ENCODE measurements at regions not wholly inside any gene's neighbourhood (a gene's known extent, or its start where the extent isn't known, plus 50 kb on each side); places are given as distances from the start of the nearest gene placed in this dataset.
"Not testable (repeated sequence)": the region's sequence is repeated elsewhere in the genome, so short reads cannot be mapped to it uniquely, and the experiment has no call there.

DNA sequence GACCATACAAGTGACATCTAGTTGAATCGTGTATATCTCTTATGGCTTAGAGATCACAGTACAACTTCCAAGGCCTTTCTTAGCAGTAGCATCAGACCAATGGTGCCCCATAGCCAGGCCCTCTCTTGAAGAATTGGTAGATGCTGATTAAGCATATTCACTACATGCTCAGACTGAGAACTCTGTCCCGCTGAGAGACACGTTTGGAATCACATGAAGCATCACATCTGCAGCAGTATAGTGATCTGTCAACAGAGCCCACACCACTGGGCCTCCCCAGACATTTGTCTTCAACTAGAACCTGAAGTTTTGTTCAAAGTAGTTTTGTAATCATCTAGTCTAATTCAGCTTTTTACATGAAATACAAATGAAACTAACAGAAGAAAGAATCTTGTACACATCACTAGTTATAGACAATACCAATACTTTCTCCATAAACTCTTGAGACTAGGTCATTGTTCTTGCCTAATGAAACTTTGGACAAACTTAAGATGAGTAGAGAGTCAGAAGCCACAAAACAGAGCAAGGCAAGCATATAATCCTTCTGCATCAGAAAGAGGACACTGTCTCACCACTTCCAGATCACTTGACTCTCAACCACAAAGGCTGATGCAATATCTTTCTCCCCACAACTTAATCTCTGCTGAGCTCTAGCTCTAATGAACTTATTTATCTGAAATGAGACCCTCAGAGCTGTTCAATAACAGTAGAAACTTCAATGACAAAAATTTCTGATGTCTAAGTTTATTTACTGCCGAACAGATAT, 182.7 kb downstream of the TBX18 start:
- DNase-seq: no peak

- DNase-seq: no peak
Measured at GRCh38 chr6:84579404-84579803, 185.0 kb downstream of the TBX18 start.

DNA sequence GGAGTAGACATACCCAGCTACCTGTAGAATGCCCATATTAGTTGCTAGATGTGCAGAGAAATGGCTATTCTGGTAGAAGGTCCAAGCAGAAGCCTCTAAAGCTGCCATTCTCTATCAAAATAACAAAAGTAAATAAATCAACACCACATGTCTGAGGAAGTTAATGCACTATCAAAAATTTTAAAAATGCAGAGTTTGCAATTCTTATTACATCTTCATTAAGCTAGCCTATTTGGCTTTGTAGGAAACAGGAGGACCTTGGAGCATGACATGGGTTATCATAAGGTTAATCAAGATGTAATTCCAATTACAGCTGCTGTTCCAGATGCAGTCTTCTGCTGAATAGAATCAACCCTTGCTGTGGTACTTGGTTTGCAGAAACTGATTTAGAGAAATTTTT, 188.4 kb downstream of the TBX18 start:
- no peak for DNase-seq

GRCh38 chr6:84575264-84575663, 189.1 kb downstream of the TBX18 start:
- no peak for DNase-seq

DNA sequence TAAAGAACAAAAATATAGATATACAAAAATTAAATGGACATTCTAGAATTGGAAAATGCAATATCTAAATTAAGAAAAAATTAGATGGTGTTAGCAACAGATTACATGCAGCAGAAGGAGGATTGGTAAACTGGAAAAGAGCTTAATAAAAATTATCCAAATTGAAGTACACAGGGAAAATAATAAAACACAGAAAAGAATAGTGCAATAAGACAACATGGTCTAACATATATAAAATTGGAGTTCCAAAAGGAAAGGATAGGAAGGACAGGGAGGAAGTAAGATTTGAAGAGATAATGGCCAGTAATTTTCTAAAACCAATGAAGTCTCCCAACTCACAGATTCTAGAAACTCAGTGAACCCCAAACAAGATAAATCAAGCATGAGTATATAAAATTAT, 194.5 kb downstream of the TBX18 start:
- no peak for DNase-seq

GRCh38 chr6:84568971-84569370, 195.4 kb downstream of the TBX18 start:
- DNase-seq: no peak

GRCh38 chr6:84565718-84566117, 198.7 kb downstream of the TBX18 start:
- not testable (repeated sequence) for DNase-seq

DNA sequence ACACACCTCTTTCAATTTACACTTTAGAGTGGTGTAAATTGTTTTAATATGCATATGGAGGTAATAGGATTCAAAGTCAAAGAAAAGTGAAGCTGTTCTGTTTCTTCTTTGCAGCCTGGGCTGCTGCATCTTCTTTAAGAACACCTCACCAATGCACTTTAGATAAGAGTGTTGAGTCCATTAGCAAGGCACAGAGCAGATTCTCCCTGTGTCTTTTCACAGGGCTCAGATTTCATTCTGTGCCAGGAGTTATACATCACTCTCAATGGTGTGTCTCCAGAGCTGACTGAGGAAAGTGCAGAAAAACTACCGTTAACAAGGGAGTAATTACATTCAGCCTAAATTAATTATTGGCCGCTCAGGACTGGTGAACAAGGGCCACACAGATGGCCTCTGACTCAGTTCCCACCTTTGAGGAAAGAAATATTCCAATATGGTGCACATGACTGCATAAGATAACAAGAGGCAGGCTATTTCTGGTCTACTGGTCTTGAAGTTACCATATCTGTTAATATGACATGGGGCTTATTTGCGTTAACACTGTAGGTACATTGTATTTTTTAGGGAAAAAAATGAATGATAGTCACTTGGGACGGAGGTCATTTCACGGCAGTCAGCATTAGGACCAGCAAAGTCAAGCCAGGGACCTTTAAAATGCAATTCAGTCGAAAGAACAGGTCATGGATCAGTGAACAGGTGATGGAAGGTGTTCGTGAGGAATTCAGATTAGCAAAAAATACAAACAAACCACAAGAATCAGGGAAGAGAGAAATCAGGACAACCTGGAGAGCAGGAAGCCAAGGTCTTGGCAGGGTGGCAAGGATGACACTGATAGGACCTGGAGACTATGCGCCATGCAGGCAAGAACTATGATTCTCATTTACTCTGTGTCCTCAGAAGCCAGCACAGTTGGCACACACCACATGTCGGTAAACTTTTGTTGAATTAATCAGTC, 203.7 kb downstream of the TBX18 start:
- no peak for DNase-seq

GRCh38 chr6:84556541-84557335, 207.7 kb downstream of the TBX18 start:
- no peak for DNase-seq

GRCh38 chr6:84554706-84555105, 209.7 kb downstream of the TBX18 start:
- DNase-seq: no peak

GRCh38 chr6:84554074-84554473, 210.3 kb downstream of the TBX18 start:
- no peak for DNase-seq

GRCh38 chr6:84553527-84553926, 210.9 kb downstream of the TBX18 start:
- no peak for DNase-seq

DNA sequence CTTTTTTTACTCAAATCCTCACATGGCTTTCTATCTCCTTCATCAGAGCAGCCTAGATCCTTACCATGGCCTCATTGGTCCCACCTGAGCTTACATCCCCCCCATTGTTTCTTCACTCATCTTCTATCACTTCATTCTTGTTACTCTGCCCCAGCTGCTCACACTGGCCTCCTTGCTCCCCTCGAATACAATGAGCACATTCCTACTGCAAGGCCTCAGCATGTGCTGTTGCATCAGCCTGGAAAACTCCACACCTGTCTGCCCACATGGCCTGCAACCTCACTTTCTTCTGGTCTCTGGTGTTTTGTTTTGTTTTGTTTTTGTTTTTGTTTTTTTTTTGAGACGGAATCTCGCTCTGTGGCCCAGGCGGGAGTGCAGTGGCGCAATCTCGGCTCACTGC, 212.6 kb downstream of the TBX18 start:
- DNase-seq: no peak

DNA sequence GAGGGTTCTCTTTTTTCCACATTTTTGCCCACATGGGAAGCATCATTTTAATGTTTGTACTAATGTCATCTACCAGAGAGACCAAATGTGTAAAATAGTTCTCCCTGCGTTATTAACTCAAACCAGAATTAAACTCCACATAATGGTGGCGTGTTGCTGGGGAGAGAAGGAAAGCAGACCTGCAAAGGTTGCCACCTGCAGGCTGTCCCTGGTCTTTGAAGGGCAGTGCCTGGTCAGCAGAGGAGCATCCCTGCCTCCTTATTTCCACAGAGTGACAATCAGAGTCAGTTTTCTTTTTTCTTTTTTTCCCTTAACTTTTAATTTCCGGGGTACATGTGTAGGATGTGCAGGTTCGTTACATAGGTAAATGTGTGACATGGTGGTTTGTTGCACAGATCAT, 214.5 kb downstream of the TBX18 start:
- DNase-seq: no peak

DNA sequence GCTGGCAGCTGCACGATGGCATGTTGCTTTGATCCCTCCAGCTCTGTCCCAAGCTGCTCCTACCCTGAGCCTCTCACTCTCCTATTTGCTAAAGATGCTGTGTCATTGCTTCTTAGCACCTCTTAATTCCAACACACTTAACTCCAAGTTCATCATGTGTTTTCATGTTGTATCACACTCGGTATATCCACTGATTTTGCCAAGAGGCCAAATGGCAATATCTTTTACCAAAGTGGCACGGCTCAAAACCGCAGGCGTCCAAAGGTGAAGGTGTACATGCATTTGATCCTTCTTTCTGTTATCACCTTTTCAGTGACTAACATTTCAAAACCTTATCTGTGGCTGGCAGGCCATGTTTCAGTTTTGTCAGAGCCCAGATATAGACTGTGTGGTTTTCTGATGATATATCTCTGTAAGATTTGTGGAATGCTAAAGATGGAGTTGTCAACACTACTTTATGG, 217.0 kb downstream of the TBX18 start:
- DNase-seq: no peak

- DNase-seq: peak; percentile 6
Measured at GRCh38 chr6:84546427-84546914, 217.9 kb downstream of the TBX18 start.

DNA sequence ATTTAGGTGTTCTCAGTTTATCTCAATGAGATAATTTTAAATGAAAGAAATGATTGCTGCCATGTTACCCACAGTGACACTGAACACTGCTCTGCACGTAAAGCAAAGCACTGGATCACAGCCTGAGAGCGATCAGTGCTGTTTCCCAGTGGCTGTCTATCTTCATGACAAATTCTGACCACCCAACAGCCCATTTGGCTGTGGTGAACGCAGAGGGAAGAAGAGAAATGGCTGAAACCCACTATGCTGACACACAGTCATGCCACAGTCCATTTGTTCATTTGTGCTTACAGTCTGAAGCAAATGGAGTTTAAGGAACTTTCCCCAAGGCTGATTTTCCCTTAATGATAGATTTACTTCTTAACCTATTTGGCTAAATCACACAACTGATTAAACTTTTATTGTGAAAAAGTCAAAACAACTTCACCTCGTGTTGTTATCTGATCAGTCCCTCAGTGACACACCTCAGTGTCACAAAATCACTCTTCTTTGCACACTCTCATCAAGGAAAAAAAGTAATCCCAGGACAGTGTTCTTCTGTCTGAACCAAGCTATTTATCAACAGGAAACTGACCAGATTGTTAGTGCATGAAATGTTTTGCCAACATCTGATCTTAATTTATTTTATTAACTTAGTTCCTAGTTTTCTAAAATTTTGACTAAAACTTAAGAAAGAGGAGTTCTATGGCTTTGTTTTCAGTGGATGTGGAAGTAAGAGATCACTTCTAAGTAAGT, 225.1 kb downstream of the TBX18 start:
- no peak for DNase-seq

- DNase-seq: no peak
Measured at GRCh38 chr6:84536885-84537638, 227.3 kb downstream of the TBX18 start.

DNA sequence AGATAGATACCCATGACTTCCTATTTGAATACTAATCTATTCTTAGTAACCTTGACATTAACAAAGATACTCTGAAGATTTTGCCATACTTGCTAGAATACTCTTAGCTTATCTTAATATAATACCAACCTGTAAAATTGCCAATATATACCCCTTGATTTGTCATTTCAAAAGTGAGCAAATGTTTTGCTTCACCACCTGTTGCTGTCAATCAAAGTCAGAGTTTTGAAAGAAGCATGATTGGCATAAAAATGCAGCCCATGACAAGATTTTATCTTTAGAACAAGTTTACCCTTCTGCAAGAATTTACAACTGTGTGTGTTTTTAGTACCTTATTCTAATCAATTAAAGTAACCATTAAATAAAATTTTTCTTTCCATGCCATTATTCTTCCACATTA, 236.2 kb downstream of the TBX18 start:
- no peak for DNase-seq

GRCh38 chr6:84526631-84527030, 237.8 kb downstream of the TBX18 start:
- no peak for DNase-seq

DNA sequence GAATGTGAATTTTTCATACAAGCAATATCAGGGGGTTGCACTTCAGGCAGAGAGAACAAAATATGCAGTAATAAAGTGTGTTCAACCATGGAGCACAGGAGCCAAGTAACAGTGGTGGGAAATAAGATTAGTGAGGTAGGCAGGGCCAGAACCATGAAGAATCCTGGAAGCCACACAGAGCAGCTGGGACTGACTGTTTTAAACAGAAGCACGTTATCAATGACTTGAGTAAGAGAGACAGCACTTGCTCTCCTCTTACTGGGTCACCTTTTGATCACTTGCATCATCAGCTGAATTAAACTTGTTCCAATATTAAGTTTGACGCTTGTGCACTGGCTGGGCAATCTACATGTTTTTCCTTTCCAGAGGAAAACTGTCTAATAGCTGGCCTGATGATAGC, 238.5 kb downstream of the TBX18 start:
- no peak for DNase-seq

All from right kidney (tissue), 1 donor.